ENCODE measurements at regions not wholly inside any gene's neighbourhood (a gene's known extent, or its start where the extent isn't known, plus 50 kb on each side); places are given as distances from the start of the nearest gene placed in this dataset.

DNA sequence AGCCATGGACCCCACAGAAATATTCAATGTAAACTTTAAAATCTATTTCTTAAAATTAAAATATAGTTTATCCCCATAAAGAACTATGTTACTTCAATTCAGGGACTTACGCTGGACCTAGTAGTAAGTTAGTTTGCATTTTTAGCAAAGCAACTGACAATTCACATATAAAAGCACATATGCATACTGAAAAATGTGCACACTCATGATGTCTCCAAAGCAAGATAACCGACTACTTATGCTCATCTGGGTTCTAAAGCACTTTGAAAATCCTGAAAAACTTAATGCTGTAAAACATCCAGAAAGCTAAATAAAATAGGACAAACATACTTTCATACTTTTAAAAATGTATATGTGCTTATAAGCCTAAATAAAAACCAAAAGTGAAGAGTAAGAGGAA, 264.4 kb upstream of the GAS1 start:
- no peak for DNase-seq

DNA sequence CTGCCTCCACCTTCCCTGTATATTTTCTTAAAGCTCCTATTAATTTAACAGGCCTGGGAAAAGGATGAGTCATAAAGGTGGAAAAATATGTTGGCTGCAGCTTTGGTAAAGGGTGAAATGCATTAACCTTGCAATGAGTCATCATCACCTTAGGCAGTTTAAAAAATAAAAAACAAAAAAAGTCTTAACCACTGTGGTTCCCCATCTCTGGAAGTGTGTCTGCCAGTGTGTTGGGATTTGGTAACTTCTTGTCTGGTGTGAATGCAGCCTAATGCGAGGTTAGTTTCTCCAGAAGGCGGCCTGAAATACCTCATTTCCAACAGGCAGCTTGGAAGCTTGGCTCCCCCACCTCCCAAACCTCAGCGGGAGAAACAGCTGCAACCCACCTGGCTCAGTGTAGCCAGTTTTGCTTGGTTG, 265.3 kb upstream of the GAS1 start:
- DNase-seq = no peak

DNA sequence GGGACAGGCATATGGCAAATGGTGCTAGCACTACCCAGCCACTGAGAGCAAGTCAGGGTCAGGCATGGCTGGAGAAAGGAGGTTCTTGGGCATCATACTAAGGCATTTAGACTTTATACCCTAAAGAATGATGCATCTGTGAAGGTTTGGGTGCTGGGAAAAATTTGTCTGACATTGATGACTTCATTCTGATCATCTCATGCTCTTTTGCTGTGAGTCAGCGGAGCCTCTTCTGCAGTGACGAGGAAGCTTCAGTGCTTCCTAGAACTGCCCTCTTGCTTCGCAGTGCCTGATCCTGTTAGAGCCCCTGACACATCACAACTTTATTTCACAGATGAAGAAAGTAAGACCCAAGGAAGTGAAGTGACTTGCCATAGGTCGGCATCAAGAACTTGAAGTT, 266.6 kb upstream of the GAS1 start:
- DNase-seq = no peak

DNA sequence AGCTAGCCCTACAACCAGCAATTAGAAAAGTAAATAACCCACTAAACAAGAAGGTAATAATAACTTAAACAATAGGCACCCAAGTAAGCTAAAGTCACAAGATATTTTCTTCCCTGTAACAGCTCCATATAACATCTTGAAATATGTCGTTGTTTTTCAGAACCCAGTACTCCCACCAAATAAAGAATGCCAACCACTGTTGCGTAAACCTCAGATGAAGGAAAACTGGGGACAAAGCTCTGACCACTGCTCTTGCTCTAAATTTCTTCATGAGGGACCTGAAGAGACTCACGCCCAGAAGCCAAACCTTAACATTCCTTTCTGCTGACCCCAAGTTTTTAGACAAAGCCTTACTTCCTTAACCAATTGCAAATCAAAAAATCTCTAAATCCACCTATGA, 267.7 kb upstream of the GAS1 start:
- DNase-seq = no peak

DNA sequence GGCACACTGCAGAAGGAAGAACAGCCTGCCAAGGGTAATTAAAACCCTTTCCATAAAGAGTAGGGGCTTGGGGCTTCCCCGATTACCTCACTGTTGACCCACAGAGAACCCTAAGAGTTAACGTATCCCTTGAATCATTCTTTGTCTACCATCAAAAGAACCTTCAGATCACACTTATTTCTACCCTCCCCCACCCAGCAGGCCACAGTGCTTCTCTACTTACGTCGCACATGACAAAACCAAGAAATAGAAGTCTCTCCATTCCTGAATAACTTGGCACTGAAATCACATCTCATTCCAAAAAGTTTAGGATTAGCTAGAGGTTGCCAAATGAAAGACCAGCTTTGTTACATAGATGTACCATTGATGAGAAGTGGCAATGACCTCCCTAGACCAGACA, 268.7 kb upstream of the GAS1 start:
- DNase-seq = no peak

DNA sequence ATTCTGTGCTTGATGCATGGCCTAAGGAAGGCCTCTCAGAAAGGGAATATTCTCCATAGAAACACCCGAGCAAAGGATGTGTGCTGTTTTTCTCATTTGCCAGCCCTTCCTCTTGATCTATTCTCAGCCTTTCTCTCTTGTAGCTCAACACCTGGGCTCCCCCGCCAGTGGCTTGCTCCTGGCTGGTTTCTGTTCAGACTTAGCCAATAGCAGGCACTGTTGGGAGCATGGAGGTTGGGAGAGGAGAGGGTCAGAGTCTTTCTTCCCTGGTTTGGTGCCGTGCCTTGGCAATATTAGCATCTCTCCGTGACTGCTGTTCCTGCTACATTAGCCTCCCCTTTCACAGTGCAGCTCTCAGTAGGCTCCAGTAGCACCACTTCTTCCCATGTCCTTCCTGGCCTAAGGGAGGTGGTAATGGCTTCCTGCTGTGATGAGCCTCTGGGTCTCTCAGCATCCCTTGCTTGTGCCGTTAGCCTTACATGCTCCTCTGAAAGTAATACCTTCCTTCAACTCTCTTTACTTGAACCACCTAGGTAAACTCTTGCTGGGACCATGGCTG, 269.7 kb upstream of the GAS1 start:
- DNase-seq = no peak

DNA sequence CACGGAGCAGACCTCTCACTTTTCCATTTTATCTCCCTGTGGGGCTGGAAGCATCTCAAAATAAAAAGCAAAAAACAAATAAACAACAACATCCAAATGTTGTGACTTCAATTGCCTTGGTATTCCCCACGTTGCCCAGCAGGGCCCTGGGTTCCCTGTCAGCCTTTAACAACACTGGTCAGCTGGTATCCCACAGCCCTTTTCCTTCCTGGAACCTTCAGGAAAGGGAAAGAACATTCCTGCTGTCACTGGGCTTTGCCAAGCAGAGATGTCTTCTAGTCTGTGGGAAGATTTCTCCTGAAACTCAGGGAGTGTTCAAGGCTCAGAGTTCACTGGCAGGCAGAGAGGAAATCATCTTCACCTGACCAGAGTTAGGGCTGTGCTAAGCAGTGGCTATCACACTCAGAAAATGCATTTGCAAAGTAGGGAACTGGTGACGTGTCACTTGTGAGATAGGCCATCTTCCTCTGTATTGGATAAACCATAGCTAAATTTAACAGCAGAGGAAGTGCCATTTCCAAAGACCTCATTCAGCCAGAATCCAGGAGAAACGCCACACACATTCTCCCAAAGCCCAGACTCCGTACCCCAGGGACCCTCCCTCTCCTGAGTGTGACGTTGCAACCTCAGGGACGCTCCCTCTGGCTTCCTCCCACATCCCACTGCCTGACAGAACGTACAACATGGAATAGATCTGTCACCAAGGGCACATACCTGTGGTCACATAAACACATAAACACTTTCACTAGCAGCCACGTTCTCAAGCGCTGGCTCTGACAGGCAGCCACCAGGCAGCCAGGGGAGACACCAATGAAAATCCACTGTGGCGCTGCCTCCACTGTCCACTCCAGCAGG, 274.0 kb upstream of the DAPK1 start:
- no peak for DNase-seq

DNA sequence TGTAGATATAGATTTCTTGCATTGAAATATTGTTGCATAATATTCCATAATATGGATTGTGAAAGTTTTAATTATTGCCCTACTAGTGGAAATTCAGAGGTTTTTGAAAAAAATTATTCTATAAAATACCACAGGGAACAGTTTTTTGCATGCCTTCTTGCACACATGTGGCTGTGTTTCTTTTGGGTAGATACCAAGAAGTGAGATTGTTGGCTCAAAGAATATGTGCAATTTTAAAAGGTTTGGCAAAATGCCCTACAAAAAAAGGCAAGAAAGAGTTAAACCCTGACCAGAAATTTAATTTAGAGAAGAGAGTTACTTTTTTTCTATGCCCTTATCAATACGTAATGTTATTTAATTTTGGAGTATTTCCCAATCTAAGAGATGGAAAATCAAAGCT, 270.8 kb upstream of the DAPK1 start:
- no peak for DNase-seq

DNA sequence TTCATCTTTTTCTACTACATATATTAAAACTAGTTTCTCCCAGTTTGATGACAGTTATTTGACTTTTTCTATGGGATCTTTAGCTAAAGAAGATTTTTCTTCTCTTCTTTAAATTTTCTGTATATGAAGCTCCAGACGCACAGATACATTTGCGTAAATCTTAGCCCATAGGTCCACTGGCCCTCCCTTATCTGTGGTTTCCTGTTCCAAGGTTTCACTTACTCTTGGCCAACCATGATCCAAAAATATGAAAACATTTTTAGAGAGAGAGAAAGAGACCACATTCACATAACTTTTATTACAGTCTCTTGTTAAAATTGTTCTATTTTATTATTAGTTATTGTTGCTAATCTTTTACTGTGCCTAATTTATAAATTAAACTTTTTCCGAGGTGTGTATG, 270.2 kb upstream of the DAPK1 start:
- DNase-seq = no peak

DNA sequence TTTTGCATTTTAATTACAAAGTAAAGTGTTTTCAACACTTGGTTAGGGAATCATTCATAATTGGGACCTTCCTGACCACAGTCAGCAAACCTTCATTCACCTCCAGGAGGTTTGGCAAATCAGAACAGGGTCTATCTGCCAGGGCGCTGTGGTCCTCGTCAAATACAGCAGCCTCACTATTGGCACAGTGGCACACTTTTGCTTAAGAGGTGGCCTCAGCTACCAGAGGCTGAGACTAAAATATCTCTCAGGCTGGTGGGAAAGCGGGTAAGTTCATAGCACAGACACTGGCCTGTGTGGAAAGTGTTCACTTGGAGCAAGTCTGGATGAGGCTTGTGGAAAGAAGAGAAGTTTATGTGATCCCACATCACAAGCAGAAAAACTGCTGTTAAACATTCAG, 268.6 kb upstream of the DAPK1 start:
- DNase-seq = no peak

DNA sequence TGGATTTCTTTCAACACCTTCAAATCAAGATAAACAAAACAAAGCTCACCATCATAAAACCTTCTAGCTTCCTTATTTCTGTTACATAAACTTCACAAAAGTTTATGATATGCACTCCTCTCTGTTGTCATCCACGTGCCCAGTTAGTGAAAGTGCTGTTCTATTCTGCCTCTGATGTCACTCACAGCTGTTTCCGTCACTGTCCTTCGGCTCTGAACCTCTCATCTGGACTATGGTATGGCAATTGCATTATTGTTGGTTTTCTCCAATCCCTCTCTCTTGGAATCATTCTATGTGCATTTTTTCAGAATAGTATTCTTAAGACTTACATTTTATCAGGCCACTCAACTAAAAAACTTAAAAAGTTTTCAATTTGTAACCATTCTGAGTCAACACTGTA, 264.2 kb upstream of the DAPK1 start:
- DNase-seq = no peak

DNA sequence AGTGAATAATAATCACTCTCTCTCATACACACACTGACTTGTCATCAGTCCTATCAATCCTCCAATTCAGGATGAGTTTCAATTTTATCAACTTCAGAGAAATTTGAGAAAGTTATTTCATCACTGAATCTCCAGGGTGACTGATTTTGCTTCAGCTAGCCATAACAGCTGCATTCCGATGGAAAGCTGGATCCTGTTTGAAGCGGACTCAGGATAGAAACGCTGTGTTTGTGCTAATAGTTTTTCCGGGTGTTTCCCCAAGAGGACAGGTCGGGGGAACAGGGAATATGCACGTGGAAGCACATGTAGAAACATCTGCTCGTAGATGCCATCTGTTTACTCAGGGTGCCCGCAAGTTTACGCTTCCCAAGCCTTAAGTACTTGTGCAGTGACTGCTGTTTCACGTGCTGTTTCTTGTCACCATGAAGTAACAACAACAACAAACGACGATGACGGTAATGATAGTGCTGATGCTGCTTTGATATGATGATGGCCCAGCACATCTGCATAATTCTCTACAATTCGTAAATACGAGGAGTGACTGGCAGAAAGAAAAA, 263.7 kb upstream of the DAPK1 start:
- no peak for DNase-seq

DNA sequence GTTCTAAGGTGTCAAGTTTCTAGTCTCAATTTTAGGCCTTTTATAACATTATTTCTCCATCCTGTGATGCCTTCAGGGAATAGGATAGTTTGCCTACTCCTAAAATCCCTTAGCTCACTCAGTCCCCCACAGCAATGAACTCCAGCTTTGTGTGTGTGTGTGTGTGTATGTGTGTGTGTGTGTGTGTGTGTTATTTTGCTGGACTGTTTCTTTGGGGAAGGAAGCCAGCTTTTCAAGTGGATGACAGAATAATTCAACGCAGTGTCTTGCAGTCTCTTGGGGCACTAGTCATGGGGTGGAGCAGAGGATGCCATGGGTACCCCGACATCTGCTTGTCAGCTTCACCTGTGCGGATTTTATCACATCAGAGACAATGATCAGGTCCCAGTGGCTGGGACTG, 262.8 kb upstream of the DAPK1 start:
- DNase-seq = no peak

DNA sequence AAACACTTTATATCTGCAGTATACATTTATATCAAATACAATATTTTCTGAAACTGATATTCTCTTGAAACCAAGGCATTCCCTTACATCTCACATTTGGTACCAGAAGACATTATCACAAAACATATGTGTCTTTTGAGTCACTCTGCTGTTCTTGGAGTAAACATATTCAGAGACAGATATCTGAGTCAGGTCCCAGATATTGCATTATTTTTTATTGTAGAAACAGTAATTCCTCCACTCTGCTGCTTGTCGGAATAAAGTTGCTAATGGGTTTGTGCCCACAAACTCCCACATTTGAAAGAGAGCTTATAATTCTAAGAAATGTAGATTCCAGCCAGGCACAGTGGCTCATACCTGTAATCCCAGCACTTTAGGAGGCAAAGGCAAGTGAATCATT, 261.1 kb upstream of the DAPK1 start:
- no peak for DNase-seq

DNA sequence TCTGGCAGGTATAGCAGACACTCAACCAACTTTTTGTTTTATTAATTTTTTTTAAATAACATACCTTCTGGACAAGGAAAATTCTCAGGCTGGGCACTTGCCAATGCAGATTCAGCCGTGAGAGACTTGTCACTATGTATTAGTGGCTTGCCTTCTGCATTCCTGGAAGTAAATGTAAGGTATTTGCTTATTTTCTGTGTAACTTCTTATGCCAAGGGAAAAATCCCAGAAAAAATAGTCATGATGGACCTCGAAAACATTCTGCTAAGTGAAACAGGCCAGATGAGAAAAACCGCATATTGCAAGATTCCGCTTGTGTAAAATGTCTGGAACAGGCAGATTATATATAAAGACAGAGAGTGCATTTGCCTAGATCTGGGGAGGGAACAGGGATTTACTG, 260.3 kb upstream of the DAPK1 start:
- no peak for DNase-seq

DNA sequence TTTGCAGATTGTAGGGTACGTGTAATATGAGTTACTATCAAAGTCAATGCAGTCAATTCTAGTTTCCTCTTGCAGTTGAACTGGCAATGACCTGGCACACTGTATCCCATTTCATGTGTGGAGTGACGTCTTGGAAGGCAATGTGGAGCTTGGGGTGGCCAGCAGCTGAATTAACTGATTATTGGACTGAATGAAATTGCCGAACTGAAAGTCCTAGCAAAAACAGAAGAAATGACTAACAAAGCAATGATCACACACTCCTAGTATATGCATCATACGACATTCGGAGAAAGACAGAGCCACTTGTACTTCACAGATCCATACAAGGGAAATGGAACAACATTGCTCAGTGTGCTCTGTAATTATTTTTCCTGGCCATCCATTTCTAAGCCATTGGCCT, 259.1 kb upstream of the DAPK1 start:
- DNase-seq = no peak

DNA sequence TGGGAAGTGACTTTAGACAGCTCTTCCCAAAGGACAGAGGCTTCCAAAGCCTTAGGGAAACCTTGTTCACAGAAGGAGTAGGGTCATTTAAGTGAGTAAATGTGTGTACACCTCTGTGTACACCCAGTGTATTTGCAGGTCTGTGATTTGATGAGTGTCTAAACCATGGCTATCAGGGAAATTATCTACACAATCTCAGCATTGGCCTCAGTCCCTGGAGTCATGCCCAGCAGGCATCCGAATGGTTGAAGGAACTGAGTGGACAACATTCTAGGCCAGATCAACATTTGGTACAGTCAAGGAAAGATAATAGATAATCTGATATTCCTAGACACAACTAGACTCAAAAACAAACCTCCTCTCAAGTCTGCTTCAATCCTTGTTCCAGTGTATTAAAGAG, 258.4 kb upstream of the DAPK1 start:
- DNase-seq = no peak

DNA sequence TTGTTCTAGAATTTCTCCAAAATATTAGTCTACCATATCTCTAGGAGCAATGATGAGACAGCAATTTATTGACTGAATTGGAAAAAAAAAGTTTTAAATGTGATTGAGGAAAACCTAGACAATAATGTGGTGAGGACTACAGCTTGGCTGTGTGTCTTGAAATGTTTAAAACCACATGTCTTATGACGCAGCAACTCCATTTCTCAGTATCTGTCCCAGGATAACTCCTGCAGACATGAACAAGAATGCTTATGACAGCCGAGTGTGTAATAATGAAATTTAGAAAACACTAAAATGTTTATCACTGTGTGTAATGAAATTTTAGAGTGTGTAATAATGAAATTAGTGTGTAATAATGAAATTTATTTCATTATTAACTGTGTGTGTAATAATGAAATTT, 254.1 kb upstream of the DAPK1 start:
- no peak for DNase-seq

DNA sequence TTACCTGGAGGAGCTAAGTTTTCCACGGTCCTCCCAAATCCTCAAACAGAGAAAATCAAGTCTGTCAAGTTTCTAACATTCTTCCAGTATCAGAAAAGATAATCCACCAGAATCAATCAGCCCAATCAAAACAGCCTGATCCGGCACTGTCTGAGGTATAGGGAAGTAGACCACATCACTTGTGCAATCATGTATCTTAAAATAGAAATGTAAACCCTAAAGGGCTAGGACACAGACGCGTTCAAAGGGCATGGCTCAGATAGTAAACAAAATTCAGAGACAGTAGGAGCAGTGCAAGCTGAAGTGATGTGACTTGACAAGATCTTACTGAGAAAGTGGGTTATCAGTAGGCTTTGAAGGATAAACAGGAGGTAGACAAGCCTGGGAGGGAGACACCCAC, 252.4 kb upstream of the DAPK1 start:
- no peak for DNase-seq

DNA sequence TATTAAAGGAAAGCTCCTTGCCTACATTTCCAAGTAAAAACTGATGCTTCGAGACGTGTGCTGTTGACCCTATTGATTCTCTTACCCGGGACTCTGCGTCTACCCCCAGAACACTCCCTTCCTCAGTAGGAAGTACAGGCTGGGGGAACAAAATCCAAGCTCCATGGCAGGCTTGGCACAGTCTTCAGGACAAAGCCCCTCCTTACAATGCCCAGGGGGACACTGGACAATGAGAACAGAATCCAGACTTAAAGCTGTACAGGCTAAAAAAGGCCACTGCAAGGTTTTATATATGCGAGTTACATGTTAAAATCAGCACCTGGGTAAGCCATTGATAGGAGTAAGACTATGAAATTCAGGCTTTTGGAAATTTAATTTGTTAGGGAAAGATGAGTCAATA, 250.6 kb upstream of the DAPK1 start:
- DNase-seq = no peak

DNA sequence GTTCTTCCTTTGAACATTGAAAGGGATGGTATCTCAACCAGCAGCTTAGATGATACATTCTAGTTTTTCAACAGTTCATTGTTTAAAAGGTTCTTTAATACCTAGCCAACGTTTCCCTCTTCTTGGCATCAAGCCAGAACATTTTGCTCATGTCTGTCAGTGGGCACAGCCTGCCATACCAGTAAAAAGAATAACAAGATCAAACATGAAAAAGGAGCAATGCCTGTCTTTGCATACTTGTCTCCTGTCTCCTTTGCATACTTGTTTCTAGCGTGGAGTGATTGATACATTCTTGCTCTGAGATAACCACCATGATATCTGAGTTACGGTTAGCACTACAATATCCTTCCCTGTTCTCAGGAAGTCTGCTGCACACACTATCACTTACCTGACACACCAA, 248.6 kb upstream of the DAPK1 start:
- DNase-seq = no peak

DNA sequence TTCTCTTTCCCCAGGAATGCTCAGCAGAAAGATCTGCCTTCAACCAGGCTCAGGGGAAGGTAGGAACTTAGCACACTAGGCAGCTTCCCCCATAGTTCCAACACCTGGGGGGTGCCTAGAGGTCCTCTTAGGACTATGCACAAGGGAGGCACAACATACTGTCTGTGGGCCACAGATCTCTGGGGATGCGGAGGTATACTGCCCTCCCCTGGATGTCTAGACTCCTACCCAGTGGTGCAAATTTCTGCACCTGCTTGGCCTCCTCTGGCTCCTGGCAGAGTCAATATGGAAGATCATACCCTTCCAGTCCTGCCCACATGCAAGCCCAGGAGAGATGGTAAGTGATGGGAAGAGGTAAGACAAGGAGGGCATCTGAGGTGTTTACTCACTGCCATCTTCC, 247.5 kb upstream of the DAPK1 start:
- no peak for DNase-seq

DNA sequence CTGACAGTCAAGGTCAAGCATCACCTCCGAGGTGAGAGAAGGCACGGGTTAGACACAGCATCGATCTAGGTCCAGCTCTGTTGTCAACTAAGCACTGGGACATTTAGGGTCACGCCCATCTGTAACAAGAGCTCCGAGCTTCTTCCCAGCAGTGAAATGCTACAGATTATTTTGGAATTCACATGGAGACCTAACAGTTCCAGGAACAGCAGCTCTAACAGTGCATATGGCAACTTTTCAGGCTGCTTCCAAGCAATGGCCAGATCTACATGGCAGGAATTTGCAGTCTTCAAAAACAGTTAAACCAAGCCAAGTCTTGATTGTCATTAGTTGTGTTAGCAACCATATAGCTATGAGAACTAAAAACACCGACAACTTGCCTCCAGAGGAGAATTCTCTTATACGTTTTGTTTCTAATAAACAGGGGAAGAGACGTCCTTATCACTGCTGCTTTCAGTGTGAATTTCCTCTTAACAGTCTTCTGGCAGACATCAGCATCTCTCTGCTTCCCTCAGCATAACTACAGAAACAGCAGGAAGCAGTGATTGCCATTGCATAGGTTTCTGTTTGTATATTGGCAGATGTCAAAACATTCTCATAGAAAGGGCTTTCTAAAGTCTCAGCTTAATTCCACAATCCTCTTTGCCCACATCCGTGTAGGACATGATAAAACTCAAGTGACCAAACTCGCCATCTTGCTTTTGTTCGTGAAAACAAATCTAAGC, 242.1 kb upstream of the DAPK1 start:
- no peak for DNase-seq

DNA sequence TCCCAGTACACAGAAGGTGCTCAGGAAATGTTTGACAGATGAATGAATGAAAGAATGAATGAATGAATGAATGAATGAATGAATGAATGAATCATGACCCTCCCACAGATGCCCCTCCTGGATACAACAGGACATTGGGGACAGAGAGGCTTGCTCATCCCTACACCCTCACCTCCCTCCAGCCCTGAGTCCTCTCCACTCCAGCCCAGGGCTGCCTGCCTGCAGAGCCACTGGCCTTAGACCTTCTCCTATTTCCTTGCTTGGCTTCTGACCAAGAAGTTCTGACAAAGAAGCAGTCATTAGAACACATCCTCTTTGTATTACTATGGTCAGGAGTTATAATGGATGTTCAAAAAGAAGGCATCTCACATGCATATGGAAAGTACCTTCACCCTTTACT, 240.7 kb upstream of the DAPK1 start:
- no peak for DNase-seq
